ENCODE measurements at regions not wholly inside any gene's neighbourhood (a gene's known extent, or its start where the extent isn't known, plus 50 kb on each side); places are given as distances from the start of the nearest gene placed in this dataset.

DNA sequence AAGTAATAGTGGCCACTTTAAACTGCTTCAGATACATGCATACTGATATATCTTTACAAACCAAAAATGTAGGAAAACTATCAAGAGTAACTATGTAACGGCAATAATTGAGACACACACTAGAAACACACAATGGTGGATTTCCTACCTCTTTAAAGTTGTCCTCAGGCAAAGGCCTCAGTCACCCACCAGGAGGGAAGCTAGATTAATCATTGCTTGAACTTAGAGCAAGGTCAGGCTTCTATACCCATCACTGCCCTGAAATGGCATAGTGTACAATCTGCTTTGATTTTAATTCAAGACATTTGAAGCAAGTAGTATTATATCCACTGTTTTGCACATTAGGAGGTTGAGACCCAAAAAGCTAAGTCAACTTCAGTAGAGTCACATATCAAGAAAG is 110.9 kb downstream of the AREG start:
- Histone ChIP-seq H3K4me1 (ENCODE audit: insufficient read depth, low read length, poor library complexity, severe bottlenecking) (no peaks in the 10 kb centered on the region), H3K36me3 (ENCODE audit: insufficient read depth, low read length) (no peaks in the 10 kb centered on the region), H4K20me1 (ENCODE audit: insufficient read depth, low read length, poor library complexity, severe bottlenecking) (no peaks in the 10 kb centered on the region), H3K9me3 (ENCODE audit: insufficient read depth, low read depth, low read length) (no peaks in the 10 kb centered on the region), H2AFZ (ENCODE audit: low read length) (no peak overlapping the region), H3K27me3 (ENCODE audit: insufficient read depth, low read length, poor library complexity, severe bottlenecking) (no peaks in the 10 kb centered on the region), H3K4me3 (ENCODE audit: low read length, poor library complexity, severe bottlenecking) (no peak overlapping the region), H3F3A (ENCODE audit: low read depth) (no peaks in the 10 kb centered on the region), H3K9ac (ENCODE audit: low read depth, low read length, poor library complexity, severe bottlenecking) (no peak overlapping the region), H3K9me2 (replicated peaks; ENCODE audit: low read depth, low read length) (no peaks in the 10 kb centered on the region), H3K79me2 (ENCODE audit: insufficient read depth, low read length) (no peaks in the 10 kb centered on the region), H3K4me2 (ENCODE audit: low read depth, low read length, poor library complexity, severe bottlenecking) (no peak overlapping the region)
- TF ChIP-seq, protein P1, sequence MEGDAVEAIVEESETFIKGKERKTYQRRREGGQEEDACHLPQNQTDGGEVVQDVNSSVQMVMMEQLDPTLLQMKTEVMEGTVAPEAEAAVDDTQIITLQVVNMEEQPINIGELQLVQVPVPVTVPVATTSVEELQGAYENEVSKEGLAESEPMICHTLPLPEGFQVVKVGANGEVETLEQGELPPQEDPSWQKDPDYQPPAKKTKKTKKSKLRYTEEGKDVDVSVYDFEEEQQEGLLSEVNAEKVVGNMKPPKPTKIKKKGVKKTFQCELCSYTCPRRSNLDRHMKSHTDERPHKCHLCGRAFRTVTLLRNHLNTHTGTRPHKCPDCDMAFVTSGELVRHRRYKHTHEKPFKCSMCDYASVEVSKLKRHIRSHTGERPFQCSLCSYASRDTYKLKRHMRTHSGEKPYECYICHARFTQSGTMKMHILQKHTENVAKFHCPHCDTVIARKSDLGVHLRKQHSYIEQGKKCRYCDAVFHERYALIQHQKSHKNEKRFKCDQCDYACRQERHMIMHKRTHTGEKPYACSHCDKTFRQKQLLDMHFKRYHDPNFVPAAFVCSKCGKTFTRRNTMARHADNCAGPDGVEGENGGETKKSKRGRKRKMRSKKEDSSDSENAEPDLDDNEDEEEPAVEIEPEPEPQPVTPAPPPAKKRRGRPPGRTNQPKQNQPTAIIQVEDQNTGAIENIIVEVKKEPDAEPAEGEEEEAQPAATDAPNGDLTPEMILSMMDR (conservative IDR thresholded peaks at IDR 0.05; ENCODE audit: low read length) = no peak
- no peak for TF ChIP-seq EZH2phosphoT487 (IDR thresholded peaks at IDR 0.05; ENCODE audit: borderline replicate concordance)

DNA sequence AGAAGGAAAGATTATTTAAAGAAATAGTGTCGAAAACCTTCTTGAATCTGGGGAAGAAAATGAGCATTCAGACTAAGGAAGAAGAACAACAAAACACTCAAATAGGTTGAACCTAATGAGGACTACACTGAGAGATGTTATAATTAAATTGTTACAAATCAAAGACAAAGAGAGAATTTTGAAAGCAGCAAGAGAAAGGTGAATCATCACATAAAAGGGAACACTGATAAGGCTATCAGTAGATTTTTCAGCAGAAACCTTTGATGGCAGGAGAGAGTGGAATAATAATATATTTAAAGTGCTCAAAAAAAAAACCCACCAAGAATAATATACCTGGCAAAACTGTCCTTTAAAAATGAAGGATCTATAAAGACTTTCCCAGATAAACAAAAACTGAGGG is 114.9 kb downstream of the AREG start:
- Histone ChIP-seq H4K20me1 (ENCODE audit: insufficient read depth, low read length, poor library complexity, severe bottlenecking) (no peaks in the 10 kb centered on the region), H3K9me3 (ENCODE audit: insufficient read depth, low read depth, low read length) (no peaks in the 10 kb centered on the region), H3F3A (ENCODE audit: low read depth) (no peaks in the 10 kb centered on the region), H3K4me2 (ENCODE audit: low read depth, low read length, poor library complexity, severe bottlenecking) (no peak overlapping the region), H3K36me3 (ENCODE audit: insufficient read depth, low read length) (no peaks in the 10 kb centered on the region), H3K9me2 (replicated peaks; ENCODE audit: low read depth, low read length) (no peaks in the 10 kb centered on the region), H3K4me1 (ENCODE audit: insufficient read depth, low read length, poor library complexity, severe bottlenecking) (no peaks in the 10 kb centered on the region), H3K4me3 (ENCODE audit: low read length, poor library complexity, severe bottlenecking) (no peak overlapping the region), H3K79me2 (ENCODE audit: insufficient read depth, low read length) (no peaks in the 10 kb centered on the region), H3K9ac (ENCODE audit: low read depth, low read length, poor library complexity, severe bottlenecking) (no peak overlapping the region), H2AFZ (ENCODE audit: low read length) (no peak overlapping the region), H3K27me3 (ENCODE audit: insufficient read depth, low read length, poor library complexity, severe bottlenecking) (no peaks in the 10 kb centered on the region)
- TF ChIP-seq, protein P1 (conservative IDR thresholded peaks at IDR 0.05; ENCODE audit: low read length) = no peak
- no peak for TF ChIP-seq EZH2phosphoT487 (IDR thresholded peaks at IDR 0.05; ENCODE audit: borderline replicate concordance)

DNA sequence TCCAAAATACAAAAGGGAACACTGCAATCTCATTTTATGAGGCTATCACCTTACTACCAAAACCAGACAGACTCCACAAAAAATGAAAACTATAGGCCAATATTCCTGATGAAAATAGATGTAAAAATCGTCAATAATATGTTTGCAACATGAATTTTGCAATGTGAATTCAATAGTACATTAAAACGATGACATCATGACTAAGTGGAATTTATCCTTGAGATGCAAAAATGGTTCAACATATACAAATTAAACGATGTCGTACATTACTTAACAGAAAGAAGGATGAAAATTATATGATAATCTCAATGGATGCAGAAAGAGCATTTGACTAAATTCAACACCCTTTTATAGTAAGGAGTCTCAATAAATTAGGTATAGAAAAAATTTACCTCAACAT is 123.0 kb downstream of the AREG start:
- no peaks in the 10 kb centered on the region for H3K36me3 ChIP-seq (ENCODE audit: insufficient read depth, low read length)
- H3K4me2 ChIP-seq (ENCODE audit: low read depth, low read length, poor library complexity, severe bottlenecking) = no peak overlapping the region
- no peaks in the 10 kb centered on the region for H3K79me2 ChIP-seq (ENCODE audit: insufficient read depth, low read length)
- no peaks in the 10 kb centered on the region for H4K20me1 ChIP-seq (ENCODE audit: insufficient read depth, low read length, poor library complexity, severe bottlenecking)
- no peak overlapping the region for H3K4me3 ChIP-seq (ENCODE audit: low read length, poor library complexity, severe bottlenecking)
- no peak overlapping the region for H2AFZ ChIP-seq (ENCODE audit: low read length)
- H3K9ac ChIP-seq (ENCODE audit: low read depth, low read length, poor library complexity, severe bottlenecking) = no peak overlapping the region
- H3K9me3 ChIP-seq (ENCODE audit: insufficient read depth, low read depth, low read length) = no peaks in the 10 kb centered on the region
- H3F3A ChIP-seq (ENCODE audit: low read depth) = no peaks in the 10 kb centered on the region
- no peak for TF ChIP-seq EZH2phosphoT487 (IDR thresholded peaks at IDR 0.05; ENCODE audit: borderline replicate concordance)
- TF ChIP-seq, protein P1 (conservative IDR thresholded peaks at IDR 0.05; ENCODE audit: low read length) = no peak
- H3K27me3 ChIP-seq (ENCODE audit: insufficient read depth, low read length, poor library complexity, severe bottlenecking) = no peaks in the 10 kb centered on the region
- H3K4me1 ChIP-seq (ENCODE audit: insufficient read depth, low read length, poor library complexity, severe bottlenecking) = no peaks in the 10 kb centered on the region
- H3K9me2 ChIP-seq (replicated peaks; ENCODE audit: low read depth, low read length) = no peaks in the 10 kb centered on the region

Data from Loucy (cell line).